Myocyte (in vitro differentiated cells): ENCODE measurements at regions not wholly inside any gene's neighbourhood (a gene's known extent, or its start where the extent isn't known, plus 50 kb on each side); places are given as distances from the start of the nearest gene placed in this dataset.

Experiments used
- DNase-seq: peaks from one replicate; pipeline ENCODE4 v3.0.0-alpha.2; 2012; ENCODE audit warnings: low read depth

DNA sequence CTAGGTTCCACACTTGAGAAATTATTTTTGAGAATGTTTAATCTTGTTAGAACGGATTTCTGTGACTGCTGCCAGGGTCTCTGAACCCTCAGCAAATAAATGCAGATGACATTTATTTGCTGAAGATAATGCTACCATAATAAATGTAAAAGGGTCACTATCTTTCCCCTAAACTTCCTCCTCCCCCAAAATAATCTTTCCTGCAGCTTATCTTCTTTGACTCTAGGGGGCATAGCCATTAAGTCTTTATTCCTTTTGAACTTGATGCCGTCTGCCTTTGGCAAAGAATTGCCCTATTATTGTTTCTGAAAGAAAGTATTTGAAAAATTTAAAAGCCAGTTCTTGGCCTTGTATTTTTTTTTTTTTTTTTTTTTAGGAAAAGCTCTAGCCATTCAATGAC, 63.6 kb upstream of the ACSL3 start:
- DNase-seq: peak; percentile 55

GRCh38 chr2:222797871-222798270, 63.0 kb upstream of the ACSL3 start:
- DNase-seq: no peak

DNA sequence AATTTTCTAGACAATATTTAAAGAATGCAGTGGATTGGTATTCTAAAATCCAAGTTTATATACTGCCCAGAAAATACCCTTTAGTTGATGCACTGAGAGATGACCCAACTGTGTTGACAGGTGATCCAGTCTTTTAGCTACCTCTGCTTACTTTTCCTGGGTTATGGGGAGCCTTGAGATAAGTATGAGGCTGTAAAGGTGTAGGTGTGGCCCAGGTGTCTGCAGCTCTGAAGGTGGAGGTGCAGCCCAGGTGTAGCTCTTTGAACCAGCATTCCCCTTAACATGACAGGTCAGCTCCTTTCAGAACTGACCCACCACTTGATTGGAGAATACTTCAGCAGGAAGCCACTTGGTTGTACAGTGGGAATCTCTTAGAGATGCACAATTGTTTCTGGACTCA, 62.3 kb upstream of the ACSL3 start:
- no peak for DNase-seq

DNA sequence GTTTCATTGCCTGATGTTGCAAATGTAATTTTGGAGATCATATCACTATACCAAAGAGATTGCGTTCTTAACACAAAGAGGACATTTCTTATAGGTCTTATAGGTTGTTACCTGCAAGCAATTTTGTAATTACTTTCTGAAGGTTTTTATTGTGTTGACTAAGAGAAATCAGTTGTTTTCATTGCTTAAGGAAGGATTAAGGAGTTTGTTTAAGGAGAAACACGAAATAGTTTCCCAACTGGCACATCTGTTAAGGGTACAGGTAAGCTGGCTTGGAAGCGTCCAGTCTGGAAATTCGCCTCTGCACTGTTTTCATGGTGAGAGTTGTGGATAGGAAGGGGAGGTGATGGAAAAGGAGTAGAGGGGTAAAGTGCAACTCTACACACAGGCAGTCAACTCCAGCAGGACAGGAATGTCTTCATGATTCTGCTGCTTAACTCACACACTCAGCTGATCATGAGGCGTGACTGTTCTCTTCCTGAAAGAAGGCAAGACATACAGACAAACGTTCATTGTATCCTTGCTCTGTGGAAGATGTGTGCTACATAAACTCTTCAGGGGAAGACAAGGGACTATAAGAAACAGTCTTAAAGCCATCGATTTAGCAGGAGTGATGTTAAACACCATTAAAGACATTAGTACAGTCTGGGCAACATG, 61.4 kb upstream of the ACSL3 start:
- DNase-seq: no peak

DNA sequence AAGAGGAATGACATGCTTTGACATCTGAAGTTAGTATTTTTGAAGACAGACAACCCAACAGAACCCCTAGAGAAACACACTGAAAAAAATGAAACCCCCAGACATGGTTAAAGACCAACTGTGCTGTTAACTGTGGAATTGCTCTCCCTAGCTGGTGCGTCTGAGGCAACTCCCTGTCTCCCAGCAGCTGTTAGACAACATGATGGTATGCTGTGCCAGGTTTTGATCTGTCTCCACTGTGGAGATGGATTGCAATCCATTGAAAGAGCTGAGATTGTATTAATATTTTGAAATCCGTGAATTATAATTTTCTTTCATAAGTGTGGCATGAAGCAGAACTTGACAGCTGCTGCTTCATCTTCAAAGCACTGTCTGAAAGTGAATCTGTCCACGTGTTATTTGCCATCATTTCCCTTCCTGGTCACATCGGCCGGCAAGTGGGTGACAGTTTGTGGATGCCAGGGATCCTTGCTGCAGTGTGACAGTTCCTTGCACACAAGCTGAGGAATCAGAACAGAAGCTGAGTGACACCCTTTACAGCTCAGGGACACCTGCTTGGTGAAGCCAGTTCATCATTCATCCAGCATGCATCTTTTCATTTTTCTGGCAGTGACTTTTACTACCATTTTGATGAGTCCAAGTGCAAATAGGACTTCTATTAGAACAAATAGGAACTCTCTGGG, 58.2 kb upstream of the ACSL3 start:
- DNase-seq: peak; percentile 73

GRCh38 chr2:222804351-222804750, 56.5 kb upstream of the ACSL3 start:
- DNase-seq: no peak

DNA sequence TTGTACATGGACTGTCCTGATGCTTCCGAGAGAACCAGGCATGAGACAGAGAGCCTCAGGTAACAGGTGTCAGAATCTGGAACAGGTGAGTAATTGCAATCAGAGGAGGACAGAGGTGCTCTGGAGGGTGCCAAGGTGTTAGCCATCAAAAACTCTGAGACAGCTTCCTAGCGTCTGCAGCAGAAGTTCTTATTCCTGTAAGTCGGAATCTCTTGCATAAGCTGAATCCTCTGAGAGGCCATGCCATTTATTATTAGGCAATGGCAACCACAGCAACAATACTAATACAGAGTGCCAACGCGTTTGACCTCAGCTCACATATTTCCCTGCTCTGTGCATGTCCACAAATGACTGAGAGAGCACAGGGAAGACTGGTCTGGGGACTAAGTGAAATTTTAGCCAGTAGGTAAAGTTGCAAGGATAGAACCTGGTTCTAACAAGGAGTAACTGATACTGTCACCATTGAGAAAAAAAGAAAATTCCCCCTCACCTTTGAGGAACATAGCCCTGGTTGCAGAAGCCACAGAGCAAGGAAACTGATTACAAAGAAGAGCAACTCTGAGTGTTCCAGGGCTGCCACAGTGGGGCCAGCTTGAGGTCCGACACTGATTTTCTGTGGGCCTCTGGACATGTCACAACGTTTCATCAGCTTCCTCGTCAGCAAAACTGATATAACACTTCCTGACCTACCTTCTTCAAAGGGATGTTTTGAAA, 55.1 kb upstream of the ACSL3 start:
- peak; percentile 58 for DNase-seq

GRCh38 chr2:222806526-222807137, 54.2 kb upstream of the ACSL3 start:
- no peak for DNase-seq

- DNase-seq: no peak
These were observed 53.4 kb upstream of the ACSL3 start for GRCh38 chr2:222807431-222807830.

DNA sequence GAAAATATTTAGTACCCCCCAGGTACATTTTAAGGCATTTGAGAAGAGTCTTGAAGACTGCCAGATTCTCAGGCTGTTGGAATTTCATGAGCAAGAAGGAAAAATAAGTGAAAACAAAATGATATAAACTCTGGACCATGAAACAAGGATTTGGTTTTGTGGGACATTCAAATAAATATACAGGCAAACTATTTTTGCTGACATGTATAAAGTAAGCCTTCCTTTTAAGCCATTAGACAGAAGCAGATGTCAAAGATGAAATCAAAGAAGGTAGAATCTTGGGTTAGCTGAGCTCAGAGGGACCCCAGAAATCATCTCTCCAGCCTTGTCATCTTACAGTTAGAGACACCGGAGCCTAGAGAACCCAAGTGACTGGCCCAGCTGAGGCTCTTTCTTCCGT, 51.3 kb upstream of the ACSL3 start:
- no peak for DNase-seq

DNA sequence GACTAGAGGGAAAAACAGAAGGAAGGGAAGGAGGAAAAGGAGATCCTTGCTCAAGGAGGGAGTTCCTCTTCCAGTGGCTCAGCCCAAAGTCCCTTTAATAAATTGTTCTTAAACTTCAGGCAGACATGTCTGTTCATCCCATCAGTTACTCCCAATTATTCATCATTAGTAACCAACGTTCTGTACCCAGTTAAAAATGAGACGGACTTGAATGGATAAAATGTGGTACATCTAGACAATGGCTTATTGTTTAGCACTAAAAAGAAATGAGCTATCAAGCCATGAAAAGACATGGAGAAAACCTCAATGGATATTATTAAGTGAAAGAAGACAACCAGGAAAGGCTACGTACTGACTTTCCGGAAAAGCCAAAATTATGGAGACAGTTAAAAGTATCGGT, 50.8 kb upstream of the ACSL3 start:
- DNase-seq: no peak
